ENCODE measurements at regions not wholly inside any gene's neighbourhood (a gene's known extent, or its start where the extent isn't known, plus 50 kb on each side); places are given as distances from the start of the nearest gene placed in this dataset.

GRCh38 chr6:80725156-80725930 lies 618.9 kb downstream of the BCKDHB start:
- peak; percentile 27 for DNase-seq (ENCODE audit: low spot score)

GRCh38 chr6:80720824-80721223 lies 614.4 kb downstream of the BCKDHB start:
- DNase-seq (ENCODE audit: low spot score): no peak

GRCh38 chr6:80714513-80714912 lies 608.0 kb downstream of the BCKDHB start:
- no peak for DNase-seq (ENCODE audit: low spot score)

GRCh38 chr6:80698459-80698858 lies 592.0 kb downstream of the BCKDHB start:
- no peak for DNase-seq (ENCODE audit: low spot score)

GRCh38 chr6:80696268-80696667 lies 589.8 kb downstream of the BCKDHB start:
- no peak for DNase-seq (ENCODE audit: low spot score)

GRCh38 chr6:80690551-80691131 lies 584.2 kb downstream of the BCKDHB start:
- peak; percentile 26 for DNase-seq (ENCODE audit: low spot score)

- DNase-seq (ENCODE audit: low spot score): no peak
Observed at GRCh38 chr6:80689716-80690395, 583.4 kb downstream of the BCKDHB start.

- no peak for DNase-seq (ENCODE audit: low spot score)
Observed at GRCh38 chr6:80679992-80680391, 573.5 kb downstream of the BCKDHB start.

GRCh38 chr6:80676386-80676785 lies 569.9 kb downstream of the BCKDHB start:
- DNase-seq (ENCODE audit: low spot score): no peak

GRCh38 chr6:80674669-80675068 lies 568.2 kb downstream of the BCKDHB start:
- DNase-seq (ENCODE audit: low spot score): no peak

- no peak for DNase-seq (ENCODE audit: low spot score)
Observed at GRCh38 chr6:80673367-80673766, 566.9 kb downstream of the BCKDHB start.

GRCh38 chr6:80667006-80667405 lies 560.5 kb downstream of the BCKDHB start:
- DNase-seq (ENCODE audit: low spot score): no peak

GRCh38 chr6:80658926-80659325 lies 552.5 kb downstream of the BCKDHB start:
- no peak for DNase-seq (ENCODE audit: low spot score)

GRCh38 chr6:80647156-80647555 lies 540.7 kb downstream of the BCKDHB start:
- no peak for DNase-seq (ENCODE audit: low spot score)

- DNase-seq (ENCODE audit: low spot score): no peak
Observed at GRCh38 chr6:80643881-80644280, 537.4 kb downstream of the BCKDHB start.

- DNase-seq (ENCODE audit: low spot score): no peak
Observed at GRCh38 chr6:80642452-80642851, 536.0 kb downstream of the BCKDHB start.

GRCh38 chr6:80641591-80641990 lies 535.1 kb downstream of the BCKDHB start:
- DNase-seq (ENCODE audit: low spot score): no peak

GRCh38 chr6:80640176-80640575 lies 533.7 kb downstream of the BCKDHB start:
- DNase-seq (ENCODE audit: low spot score): no peak

- no peak for DNase-seq (ENCODE audit: low spot score)
Observed at GRCh38 chr6:80639181-80639629, 532.7 kb downstream of the BCKDHB start.

- DNase-seq (ENCODE audit: low spot score): peak; percentile 78
Observed at GRCh38 chr6:80638213-80639055, 532.0 kb downstream of the BCKDHB start.

GRCh38 chr6:80637312-80637711 lies 530.8 kb downstream of the BCKDHB start:
- DNase-seq (ENCODE audit: low spot score): no peak

GRCh38 chr6:80636689-80637088 lies 530.2 kb downstream of the BCKDHB start:
- no peak for DNase-seq (ENCODE audit: low spot score)

Data from AG20443 (cell line).